Ammon's horn (tissue), 1 donor: ENCODE measurements at regions not wholly inside any gene's neighbourhood (a gene's known extent, or its start where the extent isn't known, plus 50 kb on each side); places are given as distances from the start of the nearest gene placed in this dataset.
A peak's percentile ranks its signal among the peaks of the same experiment; 100 is the strongest.
"Not testable (repeated sequence)": the region's sequence is repeated elsewhere in the genome, so short reads cannot be mapped to it uniquely, and the experiment has no call there.

Experiments
- DNase-seq: peaks from one replicate; pipeline ENCODE4 v3.0.0-alpha.2; 2016; ENCODE audit warnings: low spot score

GRCh38 chr5:74534397-74535129, 106.0 kb downstream of the ENC1 start:
- no peak for DNase-seq

- no peak for DNase-seq
Measured at GRCh38 chr5:74530326-74531050, 110.0 kb downstream of the ENC1 start.

- DNase-seq: no peak
Measured at GRCh38 chr5:74529101-74529500, 111.4 kb downstream of the ENC1 start.

GRCh38 chr5:74526111-74526510, 114.4 kb downstream of the ENC1 start:
- no peak for DNase-seq

GRCh38 chr5:74524767-74525166, 115.8 kb downstream of the ENC1 start:
- DNase-seq: not testable (repeated sequence)

- DNase-seq: not testable (repeated sequence)
Measured at GRCh38 chr5:74523698-74524097, 116.8 kb downstream of the ENC1 start.

- not testable (repeated sequence) for DNase-seq
Measured at GRCh38 chr5:74522838-74523237, 117.7 kb downstream of the ENC1 start.

GRCh38 chr5:74521401-74521800, 119.1 kb downstream of the ENC1 start:
- peak; percentile 27 for DNase-seq

GRCh38 chr5:74519679-74520078, 120.8 kb downstream of the ENC1 start:
- no peak for DNase-seq

- DNase-seq: no peak
Measured at GRCh38 chr5:74519161-74519571, 121.4 kb downstream of the ENC1 start.

- DNase-seq: no peak
Measured at GRCh38 chr5:74517700-74518099, 122.8 kb downstream of the ENC1 start.

- DNase-seq: no peak
Measured at GRCh38 chr5:74516211-74516636, 124.3 kb downstream of the ENC1 start.

GRCh38 chr5:74514888-74515551, 125.5 kb downstream of the ENC1 start:
- no peak for DNase-seq

- not testable (repeated sequence) for DNase-seq
Measured at GRCh38 chr5:74511770-74512169, 128.8 kb downstream of the ENC1 start.

- DNase-seq: no peak
Measured at GRCh38 chr5:74510476-74511075, 130.0 kb downstream of the ENC1 start.

GRCh38 chr5:74507370-74508005, 133.0 kb downstream of the ENC1 start:
- DNase-seq: no peak

- DNase-seq: no peak
Measured at GRCh38 chr5:74506119-74506518, 134.4 kb downstream of the ENC1 start.

GRCh38 chr5:74504463-74504862, 136.1 kb downstream of the ENC1 start:
- DNase-seq: no peak

GRCh38 chr5:74502479-74502950, 138.0 kb downstream of the ENC1 start:
- no peak for DNase-seq

- no peak for DNase-seq
Measured at GRCh38 chr5:74501674-74502478, 138.7 kb downstream of the ENC1 start.
